GM23338 (cell line): ENCODE measurements at regions not wholly inside any gene's neighbourhood (a gene's known extent, or its start where the extent isn't known, plus 50 kb on each side); places are given as distances from the start of the nearest gene placed in this dataset.

ENCODE experiments used
- ATAC-seq: fragments of 200-7000 bp; cut with Tn5 transposase; 3 replicates; pipeline ENCODE4 v1.9.1; 2020
- DNase-seq: peaks from one replicate; pipeline ENCODE4 v3.0.0-alpha.2; 2015; ENCODE audit warnings: low spot score
- H2AFZ ChIP-seq: fragments of 200-600 bp; sonication (generic); 2 replicates; pipeline ENCODE4 v1.8.0; 2016; ENCODE audit warnings: antibody characterized with exemption, mild to moderate bottlenecking, moderate library complexity
- H3F3A ChIP-seq: fragments of 200-600 bp; sonication (generic); replicated peaks from 2 replicates; pipeline ENCODE4 v1.8.0; 2017; ENCODE audit warnings: antibody characterized with exemption, mixed run types, low read depth
- H3K27ac ChIP-seq: fragments of 200-600 bp; sonication (generic); 2 replicates; pipeline ENCODE4 v1.6.1; 2016; ENCODE audit warnings: low read depth
- H3K27me3 ChIP-seq: fragments of 200-600 bp; sonication (generic); 2 replicates; pipeline ENCODE4 v1.8.0; 2016; ENCODE audit warnings: mild to moderate bottlenecking, mixed run types, moderate library complexity; ENCODE audit not compliant: insufficient read depth
- H3K36me3 ChIP-seq: fragments of 200-600 bp; sonication (generic); 2 replicates; pipeline ENCODE4 v1.8.0; 2016; ENCODE audit warnings: mild to moderate bottlenecking; ENCODE audit not compliant: insufficient read depth
- H3K4me1 ChIP-seq: fragments of 200-600 bp; sonication (generic); 2 replicates; pipeline ENCODE4 v1.8.0; 2016; ENCODE audit warnings: mild to moderate bottlenecking, moderate library complexity; ENCODE audit not compliant: insufficient read depth
- H3K4me2 ChIP-seq: fragments of 200-600 bp; sonication (generic); 2 replicates; pipeline ENCODE4 v1.7.1; 2017; ENCODE audit warnings: mixed run types
- H3K4me3 ChIP-seq: fragments of 200-600 bp; sonication (generic); 2 replicates; pipeline ENCODE4 v1.6.1; 2016; ENCODE audit warnings: mixed run types
- H3K79me2 ChIP-seq: fragments of 200-600 bp; sonication (generic); replicated peaks from 2 replicates; pipeline ENCODE4 v1.8.0; 2017; ENCODE audit warnings: mild to moderate bottlenecking; ENCODE audit not compliant: insufficient read depth
- H3K9me2 ChIP-seq: fragments of 200-600 bp; sonication (generic); 2 replicates; pipeline ENCODE4 v1.8.0; 2017; ENCODE audit not compliant: insufficient read depth
- H4K20me1 ChIP-seq: fragments of 200-600 bp; sonication (generic); replicated peaks from 2 replicates; pipeline ENCODE4 v1.8.0; 2017; ENCODE audit warnings: mild to moderate bottlenecking; ENCODE audit not compliant: insufficient read depth
- H3K27ac Mint-ChIP-seq: 2 replicates; pipeline ENCODE4 v1.8.0; 2020; ENCODE audit warnings: inconsistent platforms, mild to moderate bottlenecking, moderate library complexity, mixed read lengths
- H3K27me3 Mint-ChIP-seq: 3 replicates; pipeline ENCODE4 v1.8.0; 2022; ENCODE audit warnings: low read depth, mild to moderate bottlenecking, moderate library complexity, mixed read lengths, inconsistent platforms; ENCODE audit not compliant: insufficient read depth, poor library complexity
- H3K36me3 Mint-ChIP-seq: 3 replicates; pipeline ENCODE4 v1.8.0; 2021; ENCODE audit warnings: low read depth, mild to moderate bottlenecking, inconsistent platforms, moderate library complexity, mixed read lengths
- H3K4me1 Mint-ChIP-seq: 3 replicates; pipeline ENCODE4 v1.8.0; 2020; ENCODE audit warnings: mild to moderate bottlenecking, inconsistent platforms, mixed read lengths
- H3K4me3 Mint-ChIP-seq: 3 replicates; pipeline ENCODE4 v1.8.0; 2021; ENCODE audit warnings: moderate library complexity, mild to moderate bottlenecking, inconsistent platforms, mixed read lengths
- H3K9me3 Mint-ChIP-seq: 3 replicates; pipeline ENCODE4 v1.8.0; 2020; ENCODE audit warnings: moderate library complexity, mild to moderate bottlenecking, inconsistent platforms, mixed read lengths
- CREB1 ChIP-seq: fragments of 250-450 bp; sonication (Bioruptor Pico); IDR thresholded peaks from 2 replicates; pipeline ENCODE4 v1.5.0; 2020; ENCODE audit warnings: low read depth, mild to moderate bottlenecking, moderate library complexity
- ETS1 ChIP-seq: IDR thresholded peaks from 2 replicates; pipeline ENCODE4 v1.6.1; 2016; ENCODE audit warnings: antibody characterized with exemption
- EZH2phosphoT487 ChIP-seq: fragments of 200-600 bp; sonication (generic); IDR thresholded peaks from one replicate; pipeline ENCODE4 v1.8.1; 2018; ENCODE audit warnings: antibody characterized with exemption; ENCODE audit not compliant: unreplicated experiment
- JUNB ChIP-seq: IDR thresholded peaks from one replicate; pipeline ENCODE4 v1.6.1; 2016; ENCODE audit warnings: antibody characterized with exemption; ENCODE audit not compliant: unreplicated experiment
- NANOG ChIP-seq: IDR thresholded peaks from 2 replicates; pipeline ENCODE4 v1.6.1; 2016; ENCODE audit warnings: antibody characterized with exemption, borderline replicate concordance
- POLR2AphosphoS5 ChIP-seq: IDR thresholded peaks from 2 replicates; pipeline ENCODE4 v1.6.1; 2016; ENCODE audit warnings: antibody characterized with exemption, low read depth
- REST ChIP-seq: IDR thresholded peaks from one replicate; pipeline ENCODE4 v1.6.1; 2018; ENCODE audit warnings: antibody characterized with exemption; ENCODE audit not compliant: unreplicated experiment
- STAT1 ChIP-seq: IDR thresholded peaks from one replicate; pipeline ENCODE4 v1.6.1; 2016; ENCODE audit warnings: antibody characterized with exemption; ENCODE audit not compliant: unreplicated experiment
- ZNF114 ChIP-seq: fragments of 250-450 bp; sonication (Bioruptor Pico); IDR thresholded peaks from 2 replicates; pipeline ENCODE4 v1.5.0; 2020; ENCODE audit warnings: mild to moderate bottlenecking, moderate library complexity
- ZNF331 ChIP-seq: fragments of 250-450 bp; sonication (Bioruptor Pico); IDR thresholded peaks from 2 replicates; pipeline ENCODE4 v1.5.0; 2020; ENCODE audit warnings: low read depth, mild to moderate bottlenecking, moderate library complexity
- ZNF462 ChIP-seq: fragments of 250-450 bp; sonication (Bioruptor Pico); IDR thresholded peaks from 2 replicates; pipeline ENCODE4 v1.5.0; 2020; ENCODE audit warnings: mild to moderate bottlenecking, moderate library complexity

GRCh38 chr14:99012703-99013102, 259.3 kb downstream of the BCL11B start (continued):
- TF ChIP-seq ETS1: no peak
- TF ChIP-seq CREB1 (CRISPR knock-in tag): no peak
- TF ChIP-seq POLR2AphosphoS5: no peak
- no peak for TF ChIP-seq ZNF331
- no peak for TF ChIP-seq ZNF114 (CRISPR knock-in tag)
- no peak for TF ChIP-seq REST
- no peak for TF ChIP-seq STAT1

GRCh38 chr14:99015833-99016232, 256.2 kb downstream of the BCL11B start:
- Mint-ChIP-seq H3K4me1 (no peaks in the 10 kb centered on the region; the same call in 2 of the 3 replicates), H3K27me3 (peaks cover 4% of the 10 kb centered on the region), H3K9me3 (peaks cover 19% of the 10 kb centered on the region), H3K4me3 (no peak overlapping the region), H3K27ac (no peak overlapping the region), H3K36me3 (no peaks in the 10 kb centered on the region)
- no peaks in the 10 kb centered on the region for H3K4me1 ChIP-seq
- peaks cover 5% of the 10 kb centered on the region; the same call in 1 of the 2 replicates for H3K9me2 ChIP-seq
- no peaks in the 10 kb centered on the region for H3F3A ChIP-seq
- H2AFZ ChIP-seq: no peak overlapping the region
- no peak overlapping the region for H3K4me3 ChIP-seq
- H4K20me1 ChIP-seq: no peaks in the 10 kb centered on the region
- H3K27me3 ChIP-seq: no peaks in the 10 kb centered on the region
- no peak for DNase-seq
- H3K27ac ChIP-seq: no peak overlapping the region
- no peaks in the 10 kb centered on the region for H3K36me3 ChIP-seq
- ATAC-seq: no peak
- H3K4me2 ChIP-seq: no peak overlapping the region
- no peaks in the 10 kb centered on the region for H3K79me2 ChIP-seq
- TF ChIP-seq ZNF462 (CRISPR knock-in tag) (no peak), EZH2phosphoT487 (no peak), CREB1 (CRISPR knock-in tag) (no peak), STAT1 (no peak), ZNF114 (CRISPR knock-in tag) (no peak), REST (no peak), ZNF331 (no peak), NANOG (no peak), JUNB (no peak)
